Natural killer cell treated with Interleukin-12 subunit alpha and Interleukin-12 subunit beta and Interleukin-15 and Interleukin-18, amount 100 ng/mL, for 72 hours (primary cell): ENCODE measurements at regions not wholly inside any gene's neighbourhood (a gene's known extent, or its start where the extent isn't known, plus 50 kb on each side); places are given as distances from the start of the nearest gene placed in this dataset.

Experiments
- ATAC-seq, 2 donors: fragments of 150-1000 bp; cut with Tn5 transposase in 1 of 2; sonication (Bioruptor Pico), chemical (Tn5 transposase) in 1 of 2; 2 replicates each; pipeline ENCODE4 v1.10.0; 2021
- DNase-seq: peaks from one replicate; pipeline ENCODE4 v3.0.0; 2022; ENCODE audit warnings: low spot score
- H3K27ac Mint-ChIP-seq, 2 donors: 1 replicate in 1 of 2; 2 replicates in 1 of 2; pipeline ENCODE4 v1.8.0; 2022; ENCODE audit warnings: mixed read lengths in 2 of 2, mild to moderate bottlenecking in 1 of 2, moderate library complexity in 1 of 2
- H3K27me3 Mint-ChIP-seq, 2 donors: 1 replicate in 1 of 2; 2 replicates in 1 of 2; pipeline ENCODE4 v1.8.0; 2022; ENCODE audit warnings: mixed read lengths in 2 of 2
- H3K36me3 Mint-ChIP-seq: one replicate; pipeline ENCODE4 v1.8.0; 2022; ENCODE audit warnings: mixed read lengths
- H3K4me1 Mint-ChIP-seq, 2 donors: 1 replicate in 1 of 2; 2 replicates in 1 of 2; pipeline ENCODE4 v1.8.0; 2022; ENCODE audit warnings: low read depth in 2 of 2, mixed read lengths in 2 of 2, mild to moderate bottlenecking in 1 of 2
- H3K4me3 Mint-ChIP-seq: one replicate; pipeline ENCODE4 v1.8.0; 2022; ENCODE audit warnings: mixed read lengths
- H3K9me3 Mint-ChIP-seq: 2 replicates; pipeline ENCODE4 v1.8.0; 2022; ENCODE audit warnings: mixed read lengths

GRCh38 chr10:131683941-131684340 is 216.9 kb upstream of the PPP2R2D start:
- Mint-ChIP-seq H3K4me3 (no peak overlapping the region), H3K4me1 (no peaks in the 10 kb centered on the region), H3K36me3 (no peaks in the 10 kb centered on the region), H3K27ac (no peak overlapping the region), H3K9me3 (no peaks in the 10 kb centered on the region), H3K27me3 (peaks cover 0 to 2% of the 10 kb centered on the region in 2 donors)
- ATAC-seq, result no peak
- DNase-seq, result no peak

- ATAC-seq (no peak), DNase-seq (no peak)
- no peaks in the 10 kb centered on the region for H3K36me3 Mint-ChIP-seq
- H3K4me1 Mint-ChIP-seq, result no peaks in the 10 kb centered on the region
- H3K27ac Mint-ChIP-seq, result no peak overlapping the region
- H3K27me3 Mint-ChIP-seq, result peaks cover 0 to 2% of the 10 kb centered on the region in 2 donors
- H3K4me3 Mint-ChIP-seq, result no peak overlapping the region
- H3K9me3 Mint-ChIP-seq, result no peaks in the 10 kb centered on the region
Measured at GRCh38 chr10:131685007-131685406, 215.8 kb upstream of the PPP2R2D start.

- no peak for DNase-seq
- H3K9me3 Mint-ChIP-seq, result no peaks in the 10 kb centered on the region
- H3K27ac Mint-ChIP-seq, result no peak overlapping the region
- ATAC-seq, result no peak
- H3K4me3 Mint-ChIP-seq, result no peak overlapping the region
- no peaks in the 10 kb centered on the region for H3K4me1 Mint-ChIP-seq
- peaks cover 4 to 8% of the 10 kb centered on the region in 2 donors for H3K27me3 Mint-ChIP-seq
- no peaks in the 10 kb centered on the region for H3K36me3 Mint-ChIP-seq
Measured at GRCh38 chr10:131685576-131685975, 215.2 kb upstream of the PPP2R2D start.

DNA sequence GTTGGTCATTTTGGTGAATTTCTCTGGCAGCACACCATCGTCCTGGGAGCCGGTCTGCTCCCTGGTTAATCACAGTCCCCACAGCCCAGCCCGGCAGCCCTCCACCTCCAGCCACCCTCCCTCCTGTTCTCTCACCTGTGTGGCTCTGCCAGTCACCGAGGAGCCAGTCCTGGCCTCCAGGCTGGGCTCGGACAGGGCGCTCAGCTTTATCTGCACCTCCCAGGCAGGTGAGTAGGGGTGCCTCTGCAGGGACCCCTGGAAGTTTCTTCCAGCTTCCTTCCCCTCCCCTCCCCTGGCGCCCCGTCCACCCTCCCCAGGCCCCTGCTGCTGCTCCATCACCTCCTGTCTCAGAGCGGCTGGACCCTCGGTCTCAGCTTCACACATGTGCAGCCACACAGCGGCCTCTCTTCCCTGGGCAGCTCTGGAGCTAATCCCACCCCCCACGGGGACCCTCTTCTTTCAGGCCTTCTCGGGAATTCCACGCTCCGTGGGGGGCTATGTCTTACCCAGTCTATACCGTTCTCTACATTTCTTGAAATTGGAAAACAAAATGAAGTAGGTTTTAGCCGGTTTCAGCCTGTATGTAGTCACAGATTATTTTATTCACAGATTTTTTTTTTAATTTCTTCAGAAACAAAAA is 213.9 kb upstream of the PPP2R2D start:
- no peaks in the 10 kb centered on the region for H3K36me3 Mint-ChIP-seq
- ATAC-seq (no peak), DNase-seq (peak; percentile 40)
- H3K27me3 Mint-ChIP-seq, result peaks cover 4 to 9% of the 10 kb centered on the region in 2 donors
- no peak overlapping the region for H3K27ac Mint-ChIP-seq
- no peaks in the 10 kb centered on the region for H3K4me1 Mint-ChIP-seq
- no peaks in the 10 kb centered on the region for H3K9me3 Mint-ChIP-seq
- H3K4me3 Mint-ChIP-seq, result no peak overlapping the region

GRCh38 chr10:131688304-131688703 is 212.5 kb upstream of the PPP2R2D start:
- H3K27me3 Mint-ChIP-seq, result peaks cover 4 to 18% of the 10 kb centered on the region in 2 donors

GRCh38 chr10:131689016-131689415 is 211.8 kb upstream of the PPP2R2D start:
- H3K4me3 Mint-ChIP-seq, result no peak overlapping the region
- no peaks in the 10 kb centered on the region for H3K9me3 Mint-ChIP-seq
- no peak overlapping the region for H3K27ac Mint-ChIP-seq
- no peaks in the 10 kb centered on the region for H3K4me1 Mint-ChIP-seq
- ATAC-seq (no peak), DNase-seq (peak; percentile 45)
- H3K27me3 Mint-ChIP-seq, result peaks cover 4 to 18% of the 10 kb centered on the region in 2 donors
- no peaks in the 10 kb centered on the region for H3K36me3 Mint-ChIP-seq

More at GRCh38 chr10:131688304-131688703, 212.5 kb upstream of the PPP2R2D start:
- Mint-ChIP-seq H3K27ac (no peak overlapping the region), H3K4me3 (no peak overlapping the region), H3K9me3 (no peaks in the 10 kb centered on the region), H3K4me1 (no peaks in the 10 kb centered on the region), H3K36me3 (no peaks in the 10 kb centered on the region)
- no peak for DNase-seq
- no peak for ATAC-seq

- peaks cover 4 to 18% of the 10 kb centered on the region in 2 donors for H3K27me3 Mint-ChIP-seq
- H3K36me3 Mint-ChIP-seq, result no peaks in the 10 kb centered on the region
- H3K4me3 Mint-ChIP-seq, result no peak overlapping the region
- peak; percentile 44 for DNase-seq
- H3K27ac Mint-ChIP-seq, result no peak overlapping the region
- no peaks in the 10 kb centered on the region for H3K4me1 Mint-ChIP-seq
- no peaks in the 10 kb centered on the region for H3K9me3 Mint-ChIP-seq
- ATAC-seq, result no peak
Measured at GRCh38 chr10:131689486-131689885, 211.3 kb upstream of the PPP2R2D start.

DNA sequence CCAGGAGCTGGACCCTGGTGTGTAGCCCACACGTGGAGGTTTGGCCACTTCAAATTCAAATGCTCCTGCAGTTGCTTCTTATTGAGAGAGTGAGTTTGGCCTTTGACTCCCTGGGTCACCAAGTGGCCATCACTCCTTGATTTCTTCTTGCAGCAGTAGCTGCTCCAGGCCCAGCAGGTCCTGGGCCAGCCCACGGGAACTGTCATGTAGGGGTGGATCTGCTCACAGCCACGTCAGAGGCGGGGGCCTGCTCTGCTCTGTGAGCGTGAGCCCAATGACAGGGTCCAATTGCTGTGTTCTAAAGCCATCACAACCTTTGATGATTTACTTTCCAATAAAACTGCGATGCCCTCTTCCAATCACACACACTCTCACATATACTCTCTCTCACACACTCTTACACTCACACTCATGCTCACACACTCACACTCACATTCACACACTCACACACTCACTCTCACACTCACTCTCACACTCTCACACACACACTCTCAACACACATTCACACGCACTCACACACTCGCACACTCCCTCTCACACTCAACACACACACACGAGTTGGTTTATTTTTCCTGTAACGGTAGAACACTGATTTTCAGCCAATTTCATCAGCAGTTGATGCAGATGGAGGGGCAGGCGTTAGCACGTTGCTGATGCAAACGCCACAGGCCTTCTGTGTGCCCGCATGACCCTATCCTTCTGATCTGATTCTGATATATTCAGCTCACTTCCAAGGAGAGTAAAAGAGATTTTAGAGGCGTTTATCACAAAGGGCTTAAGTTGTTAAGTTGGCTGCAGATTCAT is 210.7 kb upstream of the PPP2R2D start:
- H3K4me1 Mint-ChIP-seq, result no peaks in the 10 kb centered on the region
- no peaks in the 10 kb centered on the region for H3K9me3 Mint-ChIP-seq
- H3K4me3 Mint-ChIP-seq, result no peak overlapping the region
- H3K27me3 Mint-ChIP-seq, result peaks cover 4 to 18% of the 10 kb centered on the region in 2 donors
- ATAC-seq, result no peak
- H3K27ac Mint-ChIP-seq, result no peak overlapping the region
- no peaks in the 10 kb centered on the region for H3K36me3 Mint-ChIP-seq
- DNase-seq, result peak; percentile 57

- Mint-ChIP-seq H3K9me3 (no peaks in the 10 kb centered on the region), H3K4me3 (no peak overlapping the region), H3K4me1 (no peaks in the 10 kb centered on the region), H3K27me3 (peaks cover 4 to 18% of the 10 kb centered on the region in 2 donors), H3K27ac (no peak overlapping the region), H3K36me3 (no peaks in the 10 kb centered on the region)
- no peak for ATAC-seq
- DNase-seq, result peak; percentile 49
Measured at GRCh38 chr10:131690805-131691239, 210.0 kb upstream of the PPP2R2D start.

- ATAC-seq, result no peak
- H3K27me3 Mint-ChIP-seq, result peaks cover 4 to 18% of the 10 kb centered on the region in 2 donors
- DNase-seq, result peak; percentile 26
- H3K27ac Mint-ChIP-seq, result no peak overlapping the region
- H3K4me1 Mint-ChIP-seq, result no peaks in the 10 kb centered on the region
- H3K4me3 Mint-ChIP-seq, result no peak overlapping the region
- no peaks in the 10 kb centered on the region for H3K36me3 Mint-ChIP-seq
- no peaks in the 10 kb centered on the region for H3K9me3 Mint-ChIP-seq
Measured at GRCh38 chr10:131691481-131692090, 209.2 kb upstream of the PPP2R2D start.

DNA sequence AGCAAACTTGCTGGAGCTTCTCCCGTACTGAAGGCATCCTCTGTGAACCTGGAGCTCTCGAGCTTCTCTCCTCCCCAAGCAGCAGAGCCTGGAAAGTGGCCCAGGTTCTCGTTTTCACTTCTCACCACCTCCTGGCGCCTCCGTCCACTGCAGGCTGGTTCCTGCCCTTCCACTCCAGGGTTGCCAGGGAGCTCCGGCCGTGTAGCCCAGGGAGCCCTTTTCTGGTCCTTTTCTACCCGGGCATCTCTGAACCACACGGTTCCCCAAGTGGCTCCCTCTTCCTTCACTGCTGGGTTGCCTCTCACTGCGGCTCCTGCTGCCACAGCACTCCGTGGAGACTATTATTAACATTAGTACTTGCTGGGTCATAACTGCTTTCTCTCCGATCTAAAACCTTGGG is 208.6 kb upstream of the PPP2R2D start:
- Mint-ChIP-seq H3K4me1 (no peaks in the 10 kb centered on the region), H3K27me3 (peaks cover 4 to 18% of the 10 kb centered on the region in 2 donors), H3K4me3 (no peak overlapping the region), H3K27ac (no peak overlapping the region), H3K36me3 (no peaks in the 10 kb centered on the region), H3K9me3 (no peaks in the 10 kb centered on the region)
- DNase-seq (peak; percentile 56), ATAC-seq (no peak)

DNA sequence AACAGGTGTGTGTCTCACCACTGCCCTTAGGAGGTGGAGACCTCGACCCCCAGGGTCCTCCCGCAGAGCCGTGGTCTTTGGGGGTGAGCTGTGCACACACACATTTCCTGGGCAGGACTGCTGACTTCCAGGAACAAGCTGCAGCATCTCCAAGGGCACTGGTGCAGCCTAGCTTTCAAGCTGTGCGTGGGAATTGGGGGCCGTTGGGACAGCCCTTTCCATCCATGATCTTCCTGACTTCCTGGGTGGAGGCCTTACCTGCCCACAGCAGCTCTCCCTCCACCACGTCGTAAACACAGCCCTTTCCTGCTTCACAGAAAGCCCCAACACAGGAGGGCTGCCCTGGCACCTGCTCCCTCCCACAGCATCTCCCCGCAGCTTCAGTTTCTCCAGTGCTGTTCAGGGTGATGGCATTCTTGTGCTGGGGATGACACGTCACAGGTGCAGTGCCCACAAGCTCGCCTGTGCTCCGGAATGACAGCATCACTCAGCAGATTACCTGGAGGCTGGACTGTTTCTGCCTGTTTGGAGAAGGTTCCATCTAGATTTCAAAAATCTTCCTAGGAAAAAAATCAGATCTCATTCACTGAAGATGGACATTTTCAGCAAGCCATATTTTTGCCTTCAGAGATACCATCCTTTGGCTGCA is 208.0 kb upstream of the PPP2R2D start:
- Mint-ChIP-seq H3K27ac (no peak overlapping the region), H3K36me3 (no peaks in the 10 kb centered on the region), H3K27me3 (peaks cover 4 to 18% of the 10 kb centered on the region in 2 donors), H3K4me3 (no peak overlapping the region), H3K9me3 (no peaks in the 10 kb centered on the region), H3K4me1 (no peaks in the 10 kb centered on the region)
- ATAC-seq (no peak), DNase-seq (peak; percentile 29)

GRCh38 chr10:131693766-131694165 is 207.0 kb upstream of the PPP2R2D start:
- Mint-ChIP-seq H3K36me3 (no peaks in the 10 kb centered on the region), H3K4me1 (no peaks in the 10 kb centered on the region), H3K27ac (no peak overlapping the region), H3K27me3 (peaks cover 4 to 18% of the 10 kb centered on the region in 2 donors), H3K4me3 (no peak overlapping the region), H3K9me3 (no peaks in the 10 kb centered on the region)
- peak; percentile 56 for DNase-seq
- no peak for ATAC-seq
